Limb (tissue), 2 donors: ENCODE measurements at regions not wholly inside any gene's neighbourhood (a gene's known extent, or its start where the extent isn't known, plus 50 kb on each side); places are given as distances from the start of the nearest gene placed in this dataset.
"Not testable (repeated sequence)": the region's sequence is repeated elsewhere in the genome, so short reads cannot be mapped to it uniquely, and the experiment has no call there.

Source experiments
- DNase-seq, 2 donors: peaks; one replicate each; pipeline ENCODE4 v3.0.0-alpha.2; 2016; ENCODE audit errors: extremely low spot score in 2 of 2

DNA sequence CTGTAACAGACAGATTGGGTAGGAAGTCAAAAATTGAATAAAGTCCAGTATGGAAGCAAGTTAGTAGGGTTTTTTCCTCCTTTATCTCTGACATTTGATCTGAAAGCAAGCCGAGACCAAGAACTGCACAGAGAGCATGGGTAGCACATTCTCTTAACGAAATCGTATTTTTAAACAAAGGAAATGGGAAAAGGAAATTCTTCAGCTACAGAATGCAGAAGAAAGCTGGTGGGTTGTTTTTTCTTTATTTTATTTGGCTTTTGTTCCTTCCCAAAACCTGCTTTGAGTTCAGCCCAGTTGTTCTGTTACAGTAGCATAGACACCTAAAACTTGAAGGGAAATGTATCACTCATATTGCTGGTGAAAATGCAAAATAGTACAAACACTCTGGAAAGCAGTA lies 397.0 kb downstream of the GBE1 start:
- no peak for DNase-seq

- DNase-seq, result no peak
Observed at GRCh38 chr3:81363816-81364215, 397.6 kb downstream of the GBE1 start.

GRCh38 chr3:81354119-81354518 lies 407.3 kb downstream of the GBE1 start:
- DNase-seq, result no peak

- DNase-seq, result no peak
Observed at GRCh38 chr3:81352867-81353266, 408.6 kb downstream of the GBE1 start.

GRCh38 chr3:81349816-81350340 lies 411.6 kb downstream of the GBE1 start:
- no peak for DNase-seq

DNA sequence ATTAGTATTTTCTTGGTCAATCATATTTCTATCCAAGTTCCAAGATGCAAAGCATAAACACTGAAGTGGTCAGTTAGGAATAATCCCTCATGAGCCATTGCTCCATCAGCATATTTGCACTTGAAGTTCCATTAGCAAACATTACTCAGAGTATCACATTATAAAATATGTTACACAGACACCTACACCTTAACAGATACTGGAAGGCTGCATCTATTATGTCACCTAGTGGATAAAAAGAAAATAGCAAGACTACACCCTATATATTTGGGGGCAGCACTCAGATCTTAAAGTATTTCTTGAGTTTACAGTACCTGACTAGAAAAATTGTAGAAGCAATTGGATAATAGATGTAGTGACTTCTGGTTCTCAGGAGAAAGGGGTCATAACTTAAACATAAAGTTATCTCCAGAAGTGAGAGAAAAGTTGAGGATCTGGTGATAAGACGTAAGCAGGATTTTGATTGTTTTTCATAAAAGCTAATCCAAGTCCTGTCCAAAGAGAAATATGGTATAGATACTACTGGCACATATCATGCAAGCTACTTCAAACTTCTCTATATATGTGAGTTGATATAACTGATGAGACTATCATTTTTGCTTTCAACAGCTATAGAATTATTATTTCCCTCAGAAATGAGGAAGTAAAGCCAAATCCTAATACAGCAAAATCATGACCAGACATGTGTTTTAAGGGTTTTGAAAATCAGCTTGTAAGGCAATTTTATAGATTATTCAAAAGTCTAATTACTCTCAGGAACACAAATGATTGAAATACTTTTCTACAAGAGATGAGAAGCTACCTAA lies 422.2 kb downstream of the GBE1 start:
- DNase-seq, result no peak

- DNase-seq, result no peak
Observed at GRCh38 chr3:81336470-81336869, 425.0 kb downstream of the GBE1 start.

DNA sequence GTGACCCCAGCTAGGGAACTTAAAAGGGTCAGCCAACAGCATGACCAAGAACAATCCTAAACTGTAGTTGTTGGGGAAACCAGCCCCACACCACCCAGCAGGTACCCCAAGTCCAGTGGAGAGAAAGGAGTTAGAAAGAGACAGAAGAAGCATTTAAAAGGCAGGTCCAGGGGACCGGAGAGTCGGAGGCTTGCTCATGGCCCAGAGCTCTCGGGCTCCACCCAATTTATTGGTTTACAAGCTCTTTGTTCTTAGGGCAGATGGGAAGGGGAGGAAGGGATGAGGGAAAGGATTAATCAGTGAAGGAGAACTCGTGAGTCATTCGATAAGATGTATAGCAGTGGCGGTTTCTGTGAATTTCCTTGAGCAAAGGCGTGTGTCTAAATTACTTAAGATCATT lies 431.6 kb downstream of the GBE1 start:
- DNase-seq, result not testable (repeated sequence)

DNA sequence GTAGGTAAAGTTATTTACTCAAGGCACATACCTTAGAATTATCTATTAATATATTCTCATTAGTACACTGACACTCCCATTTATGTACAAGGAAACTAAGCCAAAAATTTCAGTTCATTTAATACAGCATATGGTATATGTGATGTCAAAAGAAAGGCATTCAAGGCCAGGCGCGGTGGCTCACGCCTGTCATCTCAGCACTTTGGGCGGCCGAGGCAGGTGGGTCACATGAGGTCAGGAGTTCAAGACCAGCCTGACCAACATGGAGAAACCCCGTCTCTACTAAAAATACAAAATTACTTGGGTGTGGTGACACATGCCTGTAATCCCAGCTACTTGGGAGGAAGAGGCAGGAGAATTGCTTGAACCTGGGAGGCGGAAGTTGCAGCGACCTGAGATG lies 435.2 kb downstream of the GBE1 start:
- DNase-seq, result no peak

DNA sequence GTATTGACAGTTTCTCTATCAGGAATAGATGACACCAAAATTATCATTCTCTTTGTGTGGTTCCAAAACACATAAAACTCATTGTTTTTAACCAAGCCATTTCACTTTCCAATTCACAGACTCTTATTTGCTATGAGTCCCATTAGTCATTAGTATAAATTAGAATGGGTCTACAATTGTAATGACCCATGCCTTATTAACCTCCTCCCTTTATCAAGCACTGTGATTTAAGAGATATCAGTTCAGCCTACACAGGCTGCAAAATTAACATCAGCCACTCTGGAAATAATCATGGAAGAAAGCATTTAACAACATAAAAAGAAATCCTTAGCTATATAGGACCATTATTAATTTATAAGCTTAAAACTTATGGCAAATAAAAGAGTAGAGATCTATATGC lies 440.6 kb downstream of the GBE1 start:
- no peak for DNase-seq

DNA sequence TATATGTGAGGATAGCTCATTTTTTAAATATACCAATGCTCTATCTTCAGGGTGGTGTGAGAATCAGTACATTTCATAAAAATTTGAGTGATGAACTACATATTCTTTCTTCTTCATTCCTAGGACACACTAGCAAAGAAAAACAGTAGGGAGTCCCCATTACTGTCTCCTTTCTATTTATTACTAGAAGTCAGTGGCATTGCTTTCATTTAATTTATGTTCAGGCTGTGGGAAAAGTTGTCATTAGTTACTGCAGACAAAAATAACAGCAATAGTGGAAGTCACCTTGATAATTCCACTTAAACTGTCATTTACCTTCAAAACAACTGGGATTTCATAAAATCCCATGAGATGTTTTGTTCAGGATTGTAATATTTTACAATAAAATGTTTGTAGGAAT lies 446.4 kb downstream of the GBE1 start:
- DNase-seq, result no peak

- no peak for DNase-seq
Observed at GRCh38 chr3:81311321-81311720, 450.1 kb downstream of the GBE1 start.

GRCh38 chr3:81308306-81308705 lies 453.1 kb downstream of the GBE1 start:
- no peak for DNase-seq

DNA sequence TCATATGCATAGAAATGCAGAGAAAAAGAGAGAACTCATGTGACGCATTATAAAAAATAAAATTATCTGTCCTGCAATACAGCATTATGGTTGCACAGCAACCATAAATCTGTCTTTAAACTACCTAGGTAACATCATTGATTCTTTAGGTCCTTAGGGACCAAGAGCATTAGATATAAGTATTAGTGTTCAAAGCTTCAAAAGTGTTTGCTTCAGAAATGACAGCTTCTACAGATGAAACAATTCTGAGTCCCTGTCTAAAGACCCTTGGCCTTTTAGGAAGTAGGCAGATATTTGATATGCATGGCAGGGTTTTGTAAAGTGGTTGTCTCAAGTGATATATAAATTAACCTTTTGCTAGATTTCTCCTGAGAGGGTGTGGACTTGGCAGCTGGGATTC lies 454.2 kb downstream of the GBE1 start:
- DNase-seq, result no peak

- no peak for DNase-seq
Observed at GRCh38 chr3:81303321-81303720, 458.1 kb downstream of the GBE1 start.

DNA sequence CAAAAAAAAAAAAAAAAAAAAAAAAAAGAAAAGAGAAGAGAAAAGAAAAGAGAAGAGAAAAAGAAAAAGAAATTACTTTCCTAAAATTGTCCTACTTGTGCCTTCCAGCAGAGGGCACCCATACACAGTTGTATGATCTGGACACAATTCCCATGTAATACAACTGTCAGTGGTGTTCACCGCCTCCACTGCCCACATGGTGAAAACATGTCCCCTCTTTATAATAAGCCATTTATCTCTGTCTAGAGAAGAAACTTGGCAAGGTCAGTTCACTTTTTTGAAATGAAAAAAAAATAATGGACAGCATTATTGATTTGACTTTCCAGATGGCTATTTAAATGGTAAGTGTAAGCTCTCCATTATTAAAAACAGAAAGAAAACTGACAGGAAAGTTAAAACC lies 459.4 kb downstream of the GBE1 start:
- DNase-seq, result peak; percentile 23 to 42

GRCh38 chr3:81301230-81301629 lies 460.2 kb downstream of the GBE1 start:
- DNase-seq, result no peak

DNA sequence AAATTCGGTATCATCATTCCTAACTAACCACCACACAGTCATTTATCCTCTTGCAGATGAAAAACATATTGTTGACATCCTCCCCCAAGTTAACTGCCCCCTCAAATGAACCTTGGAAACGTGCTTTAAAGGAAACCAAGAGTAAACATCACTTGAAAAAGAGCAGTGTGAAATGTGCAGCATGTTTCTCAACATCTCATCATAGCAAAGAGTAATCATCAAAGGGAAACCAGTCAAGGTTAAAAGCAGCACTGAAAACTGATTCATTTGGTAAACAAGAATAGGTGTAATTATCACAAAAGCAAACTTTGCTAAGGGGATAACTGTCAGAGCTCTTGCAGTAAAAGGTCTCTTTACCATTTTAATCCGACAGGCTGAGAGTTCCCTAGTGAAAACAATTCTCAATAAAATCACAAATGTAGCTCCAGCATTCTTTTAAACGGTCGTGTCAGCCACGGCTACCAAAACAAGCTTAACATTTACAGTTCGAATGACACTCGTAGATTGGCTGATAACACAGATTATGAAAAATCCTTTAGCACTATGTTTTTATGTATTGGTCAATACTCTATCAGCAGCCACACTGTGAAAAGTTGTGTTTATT lies 461.0 kb downstream of the GBE1 start:
- no peak for DNase-seq

- DNase-seq, result no peak
Observed at GRCh38 chr3:81299481-81299880, 462.0 kb downstream of the GBE1 start.

- no peak for DNase-seq
Observed at GRCh38 chr3:81295906-81296577, 465.4 kb downstream of the GBE1 start.

GRCh38 chr3:81293156-81293555 lies 468.3 kb downstream of the GBE1 start:
- DNase-seq, result no peak

DNA sequence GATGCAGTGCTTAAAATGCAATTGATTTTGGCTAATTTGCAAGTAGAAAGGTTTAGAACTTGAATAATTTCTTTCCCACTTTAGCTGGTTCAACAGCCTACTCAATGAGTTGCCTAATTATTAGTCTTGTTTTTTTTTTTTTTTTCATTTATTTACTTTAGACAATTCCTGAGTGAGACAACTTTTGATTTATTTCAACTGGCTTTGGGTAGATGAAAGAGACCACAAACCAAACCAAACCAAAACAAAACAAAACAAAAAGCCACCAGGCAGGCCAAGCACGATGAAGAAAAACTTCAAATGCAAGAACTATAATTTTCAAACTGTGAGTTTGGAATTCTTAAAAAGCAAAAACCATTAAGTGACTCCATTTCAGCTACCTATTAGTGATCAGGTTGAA lies 469.9 kb downstream of the GBE1 start:
- no peak for DNase-seq

GRCh38 chr3:81289676-81290075 lies 471.8 kb downstream of the GBE1 start:
- DNase-seq, result no peak
